ENCODE measurements at regions not wholly inside any gene's neighbourhood (a gene's known extent, or its start where the extent isn't known, plus 50 kb on each side); places are given as distances from the start of the nearest gene placed in this dataset.
A peak's percentile ranks its signal among the peaks of the same experiment; 100 is the strongest.

DNA sequence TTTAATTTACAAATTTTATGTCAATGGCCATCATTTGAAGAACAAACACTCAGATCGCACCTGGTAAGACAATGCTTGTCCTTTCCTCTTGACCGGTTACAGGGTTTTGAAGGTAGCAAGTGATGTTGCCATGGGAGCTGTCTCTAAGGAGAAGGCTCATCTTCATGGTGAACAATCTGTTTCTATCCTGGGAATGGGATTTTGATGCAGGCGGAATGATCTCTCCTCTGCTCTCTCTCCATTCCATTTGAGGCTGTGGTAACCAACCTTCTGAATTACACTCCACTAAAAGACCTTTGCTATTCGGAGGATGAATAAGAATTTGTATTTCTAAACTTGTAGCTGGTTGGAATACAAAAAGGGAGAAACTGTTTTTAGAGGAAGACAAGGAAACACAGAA lies 57.9 kb upstream of the SLC5A9 start:
- DNase-seq (ENCODE audit: low spot score), result no peak

- no peak for DNase-seq (ENCODE audit: low spot score)
Measured at GRCh38 chr1:48160486-48161132, 61.9 kb upstream of the SLC5A9 start.

DNA sequence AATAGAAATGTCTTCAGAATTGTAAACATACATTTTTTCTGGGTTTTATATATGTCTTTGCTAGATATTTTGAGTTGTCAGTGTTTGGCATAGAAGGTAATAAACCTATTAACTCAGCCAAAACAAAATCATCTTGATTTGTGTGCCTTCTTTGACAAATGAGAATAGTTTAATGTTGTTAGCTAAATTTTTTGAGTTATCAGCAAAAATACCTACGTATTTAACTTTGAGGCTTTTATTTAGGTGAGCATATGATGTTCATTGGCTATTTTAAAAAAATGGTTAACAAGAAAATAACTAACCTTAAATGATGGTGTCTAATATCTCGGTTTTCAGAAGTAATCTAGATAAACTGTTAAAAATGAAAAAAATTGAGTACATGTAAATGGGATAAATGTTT lies 83.2 kb upstream of the SLC5A9 start:
- DNase-seq (ENCODE audit: low spot score), result no peak

- no peak for DNase-seq (ENCODE audit: low spot score)
Measured at GRCh38 chr1:48127735-48128685, 94.5 kb upstream of the SLC5A9 start.

- DNase-seq (ENCODE audit: low spot score), result no peak
Measured at GRCh38 chr1:48123647-48124046, 98.9 kb upstream of the SLC5A9 start.

GRCh38 chr1:48121955-48122354 lies 100.6 kb upstream of the SLC5A9 start:
- no peak for DNase-seq (ENCODE audit: low spot score)

DNA sequence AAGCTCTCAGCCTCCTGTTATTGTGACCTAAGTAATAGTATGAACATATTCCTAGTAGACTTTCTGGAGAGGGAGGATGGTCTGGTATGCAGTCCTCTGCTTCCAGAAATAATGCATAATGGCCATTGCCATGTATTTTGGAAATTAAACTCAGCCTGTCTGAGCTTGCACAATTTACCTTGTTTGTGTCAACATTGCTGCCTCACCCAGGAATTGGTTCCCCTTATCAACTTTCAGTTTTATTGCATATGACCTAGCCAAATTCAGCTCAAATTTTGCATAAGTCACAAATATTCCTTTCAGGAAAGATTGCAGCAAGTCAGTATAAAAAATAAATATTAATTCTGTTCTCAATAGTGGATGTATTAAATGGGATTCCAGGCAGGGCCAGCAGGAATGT lies 101.9 kb upstream of the SLC5A9 start:
- no peak for DNase-seq (ENCODE audit: low spot score)

DNA sequence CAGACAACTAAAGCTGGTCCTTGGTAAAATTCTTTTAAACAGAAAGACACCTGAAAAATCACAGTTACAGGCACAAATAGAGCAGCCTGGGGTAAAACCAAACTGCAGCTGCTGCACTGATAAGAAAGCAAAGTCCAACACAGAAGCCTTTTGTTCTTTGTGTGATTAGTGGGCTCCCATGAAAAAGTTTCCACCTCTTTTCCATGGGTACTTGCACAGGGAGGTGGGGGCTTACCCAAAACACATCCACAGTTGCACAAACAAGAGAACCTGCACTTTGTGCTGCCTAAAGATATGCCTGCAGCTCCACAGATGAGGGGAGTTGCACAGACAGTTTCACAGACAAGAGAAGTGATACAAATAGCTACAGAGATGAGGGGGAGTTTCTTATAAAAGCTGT lies 106.7 kb upstream of the SLC5A9 start:
- no peak for DNase-seq (ENCODE audit: low spot score)

DNA sequence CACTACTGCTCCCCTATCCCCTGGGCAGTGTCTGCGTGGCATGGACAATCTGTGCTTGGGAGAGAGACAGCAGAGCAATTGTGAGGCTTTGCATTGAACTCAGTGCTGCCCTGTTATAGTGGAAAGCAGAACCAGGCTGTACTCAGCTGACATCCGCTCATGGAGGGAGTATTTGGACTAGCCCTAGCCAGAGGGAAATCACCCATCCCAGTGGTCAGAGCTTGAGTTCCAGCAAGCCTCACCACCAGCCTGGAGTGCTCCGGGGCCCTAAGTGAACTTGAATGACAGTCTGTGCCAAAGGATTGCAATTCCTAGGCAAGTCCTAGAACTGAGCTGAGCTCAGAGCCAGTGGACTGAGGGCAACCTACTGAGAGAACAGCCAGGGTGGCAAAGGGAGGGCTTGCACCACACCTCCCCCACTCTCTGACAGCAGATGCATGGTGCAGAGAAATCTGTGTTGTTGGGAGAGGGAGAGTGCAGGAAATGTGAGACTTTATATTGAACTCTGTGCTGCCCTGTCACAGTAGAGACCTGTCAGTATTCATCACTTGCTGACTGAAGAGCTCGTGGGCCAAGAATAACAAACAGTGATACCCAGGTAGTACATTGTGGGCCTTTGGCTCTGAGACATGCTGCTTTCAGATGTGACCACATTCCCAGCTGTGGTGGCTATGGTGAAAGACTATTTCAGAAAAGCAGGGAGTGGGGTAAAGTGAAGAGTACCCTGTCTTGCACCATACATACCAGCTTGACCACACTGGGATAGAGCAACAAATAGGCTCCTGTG lies 107.7 kb upstream of the SLC5A9 start:
- no peak for DNase-seq (ENCODE audit: low spot score)

DNA sequence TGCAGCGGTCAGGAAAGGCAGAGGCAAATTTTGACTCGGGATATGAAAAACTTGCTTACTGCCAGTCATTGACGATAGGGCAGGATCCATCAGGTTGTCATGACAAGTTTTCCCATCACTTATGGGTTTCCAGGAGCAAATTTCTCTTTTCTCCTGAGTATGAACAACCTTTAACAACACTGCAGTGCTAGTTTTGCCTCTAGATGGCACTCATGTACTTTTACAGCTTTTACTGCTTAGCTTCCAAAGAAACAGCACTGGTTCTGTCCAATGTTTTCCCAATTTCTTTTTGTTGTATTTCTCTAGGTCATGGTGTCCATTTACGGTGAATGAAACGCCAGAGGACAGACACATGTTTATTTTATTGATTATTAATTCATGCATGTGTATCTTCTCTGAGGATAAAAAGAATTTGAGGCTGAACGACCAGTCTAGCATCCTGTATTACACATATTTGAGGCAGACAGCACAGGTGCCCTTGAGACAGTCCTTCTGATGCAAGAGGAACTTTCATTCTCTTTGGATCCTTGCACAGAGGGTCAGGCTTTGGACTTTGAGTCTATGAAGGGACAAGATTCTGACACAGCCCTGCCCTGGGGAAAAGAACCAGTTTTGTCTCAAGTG lies 112.3 kb upstream of the TRABD2B start:
- DNase-seq (ENCODE audit: low spot score), result peak; percentile 65

DNA sequence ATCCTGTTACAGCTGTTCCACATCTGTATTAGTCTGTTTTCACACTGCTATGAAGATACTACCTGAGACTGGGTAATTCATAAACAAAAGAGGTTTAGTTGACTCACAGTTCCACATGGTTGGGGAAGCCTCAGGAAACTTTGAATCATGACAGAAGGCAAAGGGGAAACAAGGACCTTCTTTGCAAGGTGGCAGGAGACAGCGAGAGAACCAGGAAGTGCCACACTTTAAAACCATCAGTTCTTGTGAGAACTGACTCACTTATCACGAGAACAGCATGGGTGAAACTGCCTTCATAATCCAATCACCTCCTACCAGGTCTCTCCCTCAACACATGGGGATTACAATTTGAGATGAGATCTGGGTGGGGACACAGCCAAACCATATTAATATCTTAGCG lies 110.3 kb upstream of the TRABD2B start:
- no peak for DNase-seq (ENCODE audit: low spot score)

DNA sequence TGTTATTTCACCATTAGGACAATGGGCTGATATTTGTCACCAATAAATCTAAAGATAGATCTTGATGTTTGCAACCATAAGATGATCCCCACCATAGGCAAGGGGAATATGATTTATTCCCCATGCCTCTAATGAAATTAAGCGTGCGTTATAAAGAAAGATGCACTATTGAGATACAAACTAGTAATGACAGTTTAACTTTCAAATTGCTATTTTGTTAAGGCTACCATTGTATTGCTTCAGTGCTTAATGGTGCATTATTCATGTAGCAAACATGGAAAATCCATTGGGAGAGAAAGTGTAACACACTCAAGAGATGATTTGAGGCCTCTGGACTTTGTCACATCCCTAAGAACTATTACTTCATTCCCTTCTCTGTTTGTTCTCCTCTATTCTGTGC lies 108.9 kb upstream of the TRABD2B start:
- no peak for DNase-seq (ENCODE audit: low spot score)

GRCh38 chr1:48105165-48105564 lies 108.0 kb upstream of the TRABD2B start:
- DNase-seq (ENCODE audit: low spot score), result no peak

DNA sequence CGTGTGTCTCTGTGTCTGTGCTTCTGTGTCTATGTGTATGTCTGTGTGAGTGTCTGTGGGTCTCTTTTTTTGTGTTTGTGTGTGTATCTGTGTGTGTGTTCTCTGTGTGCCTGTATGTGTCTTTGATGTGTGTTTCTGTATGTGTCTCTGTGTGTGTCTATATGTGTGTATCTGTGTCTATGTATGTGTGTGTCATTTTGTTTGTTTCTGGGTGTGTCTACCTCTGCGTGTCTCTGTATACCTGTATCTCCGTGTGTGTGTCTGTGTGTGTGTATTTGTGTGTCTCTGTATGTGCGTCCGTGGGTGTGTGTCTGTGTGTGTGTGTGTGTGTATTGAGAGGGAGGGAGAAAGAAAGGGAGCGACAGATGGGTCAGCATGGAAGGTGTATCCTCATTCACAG lies 106.3 kb upstream of the TRABD2B start:
- no peak for DNase-seq (ENCODE audit: low spot score)

DNA sequence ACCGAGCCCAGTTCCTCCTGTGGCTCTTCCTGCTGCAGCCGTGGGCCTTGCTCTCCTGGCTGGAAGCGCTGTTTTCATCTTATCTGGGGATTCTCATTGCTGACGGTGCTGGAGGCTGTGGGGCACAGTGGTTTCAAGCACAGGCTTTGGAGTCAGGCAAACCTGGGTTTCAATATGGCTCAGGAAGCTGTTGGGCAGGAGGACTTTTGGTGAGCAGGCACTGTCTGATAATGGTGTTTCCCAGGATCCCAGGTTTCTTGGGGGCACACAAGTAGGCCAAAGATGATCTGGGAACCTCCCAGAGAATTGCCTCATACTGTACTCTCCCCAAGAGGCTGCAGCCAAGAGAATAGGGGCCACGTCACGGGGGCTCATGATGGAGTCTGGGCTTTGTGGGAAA lies 105.6 kb upstream of the TRABD2B start:
- DNase-seq (ENCODE audit: low spot score), result no peak

DNA sequence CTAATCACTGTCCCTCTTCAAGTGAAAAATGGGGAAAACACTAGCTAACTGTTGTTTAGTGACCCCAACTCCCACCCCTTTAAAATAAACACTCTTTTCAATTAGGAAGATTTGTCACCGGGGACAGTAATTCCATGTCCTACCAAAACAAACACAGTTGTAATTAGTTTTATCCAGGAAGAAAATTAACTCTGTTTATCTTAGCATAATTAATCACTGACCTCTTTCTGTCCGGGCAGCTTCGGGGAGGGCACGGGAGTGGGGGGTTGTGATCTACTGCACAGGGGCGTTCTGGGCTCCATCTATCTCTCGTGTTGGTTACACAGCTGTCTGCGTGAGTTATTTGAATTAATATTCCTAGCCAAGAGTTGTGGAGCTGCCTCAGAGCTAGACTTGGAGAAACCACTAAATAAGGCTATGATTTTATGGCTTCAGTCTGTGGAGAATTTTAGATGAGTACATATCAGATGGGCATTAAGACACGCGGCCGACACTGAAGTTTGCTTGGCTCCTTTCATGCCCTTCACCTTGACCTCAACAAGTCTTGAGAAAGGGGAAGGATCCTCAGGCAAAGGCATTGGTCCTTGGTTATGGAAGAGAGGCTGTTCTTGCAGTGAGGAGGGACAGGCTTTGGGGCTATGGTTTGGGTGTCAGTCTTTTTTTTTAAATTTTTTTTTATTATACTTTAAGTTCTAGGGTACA lies 102.0 kb upstream of the TRABD2B start:
- no peak for DNase-seq (ENCODE audit: low spot score)

DNA sequence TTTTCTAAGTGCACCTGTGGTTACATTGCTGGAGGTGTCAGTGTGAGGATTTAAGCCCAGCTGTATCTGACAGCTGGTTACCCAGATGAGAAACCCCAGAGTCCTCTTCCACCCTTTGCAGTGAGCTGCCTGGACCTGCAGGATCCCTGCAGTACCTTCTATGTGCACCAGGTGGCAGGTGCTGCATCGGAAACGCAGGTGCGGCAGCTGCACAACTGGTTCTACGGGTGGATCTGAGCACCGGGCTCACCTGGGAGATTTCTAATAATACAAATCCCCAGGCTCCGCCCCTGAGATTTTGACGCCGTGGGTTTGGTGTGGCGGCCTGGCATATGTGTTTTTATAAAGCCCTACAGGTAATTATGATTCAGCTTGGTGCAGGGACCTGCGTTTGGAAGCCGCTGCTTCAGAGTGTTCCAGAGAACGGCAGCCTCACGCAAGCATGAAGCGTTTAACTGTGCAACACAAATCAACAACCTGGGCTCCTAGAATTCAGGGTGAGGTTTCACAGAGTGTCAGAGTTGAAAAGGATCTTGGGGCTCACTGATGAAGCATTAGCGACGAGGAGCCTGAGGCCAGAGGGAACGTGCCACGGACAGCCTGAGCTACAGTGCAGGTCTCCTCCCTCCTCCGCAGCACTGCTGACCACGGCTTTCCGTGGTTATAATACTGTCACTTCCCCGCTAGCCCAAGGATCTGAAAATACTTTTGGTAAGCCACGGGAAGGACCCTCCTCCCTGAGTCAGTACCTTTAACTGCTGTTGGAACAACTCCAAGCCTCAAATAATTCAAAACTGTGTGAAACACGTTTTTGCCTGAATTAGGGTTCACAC lies 96.7 kb upstream of the TRABD2B start:
- peak; percentile 47 for DNase-seq (ENCODE audit: low spot score)

- DNase-seq (ENCODE audit: low spot score), result no peak
Measured at GRCh38 chr1:48093147-48093546, 96.0 kb upstream of the TRABD2B start.

GRCh38 chr1:48092401-48092800 lies 95.2 kb upstream of the TRABD2B start:
- no peak for DNase-seq (ENCODE audit: low spot score)

DNA sequence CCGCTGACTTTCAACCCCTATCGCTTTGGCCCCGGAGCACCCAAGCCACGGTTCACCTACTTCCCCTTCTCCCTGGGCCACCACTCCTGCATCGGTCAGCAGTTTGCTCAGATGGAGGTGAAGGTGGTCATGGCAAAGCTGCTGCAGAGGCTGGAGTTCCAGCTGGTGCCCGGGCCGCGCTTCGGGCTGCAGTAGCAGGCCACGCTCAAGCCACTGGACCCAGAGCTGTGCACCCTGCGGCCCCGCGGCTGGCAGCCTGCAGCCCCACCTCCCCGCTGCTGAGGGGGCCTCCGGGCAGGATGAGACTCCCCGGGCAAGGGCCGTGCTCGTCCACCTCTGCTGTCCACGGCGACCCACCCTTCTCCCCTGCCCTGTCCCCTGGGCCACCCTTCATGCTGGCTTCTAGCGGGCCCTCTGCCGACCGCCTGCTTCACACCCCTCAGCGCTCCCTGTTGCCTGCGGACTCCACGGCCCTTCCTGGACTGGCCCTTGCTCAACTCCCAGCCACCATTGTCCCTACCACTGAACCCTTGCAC lies 92.2 kb upstream of the TRABD2B start:
- DNase-seq (ENCODE audit: low spot score), result no peak
